ENCODE measurements at regions not wholly inside any gene's neighbourhood (a gene's known extent, or its start where the extent isn't known, plus 50 kb on each side); places are given as distances from the start of the nearest gene placed in this dataset.

GRCh38 chr7:16993543-16993942, 111.8 kb upstream of the AGR3 start:
- TF ChIP-seq POLR2A (IDR thresholded peaks at IDR 0.05) (no peak), CTCF (IDR thresholded peaks at IDR 0.05) (no peak)

All from tibial nerve (tissue), 3 donors.